T-helper 2 cell treated with Interferon-gamma antibody and Interleukin-4, amounts not matched to agents 100 ng/mL and 5 ng/mL, for 36 hours (primary cell): ENCODE measurements at regions not wholly inside any gene's neighbourhood (a gene's known extent, or its start where the extent isn't known, plus 50 kb on each side); places are given as distances from the start of the nearest gene placed in this dataset.
"Not testable (repeated sequence)": the region's sequence is repeated elsewhere in the genome, so short reads cannot be mapped to it uniquely, and the experiment has no call there.

ENCODE experiments used
- intact Hi-C: fragments of 100-400 bp; cut with micrococcal nuclease; formaldehyde crosslinking; loops from one replicate; pipeline ENCODE4 v1.15.1; 2023

GRCh38 chr21:18550361-18550760 is 146.8 kb upstream of the TMPRSS15 start:
- intact Hi-C loops = no loop called here

GRCh38 chr21:18553786-18554185 is 150.2 kb upstream of the TMPRSS15 start:
- intact Hi-C loops = no loop called here

- intact Hi-C loops = not testable (repeated sequence)
Observed at GRCh38 chr21:18567770-18568169, 164.2 kb upstream of the TMPRSS15 start.

GRCh38 chr21:18588001-18588662 is 184.5 kb upstream of the TMPRSS15 start:
- intact Hi-C loops = no loop called here

GRCh38 chr21:18601146-18601545 is 197.6 kb upstream of the TMPRSS15 start:
- intact Hi-C loops = no loop called here

GRCh38 chr21:18602711-18603110 is 199.1 kb upstream of the TMPRSS15 start:
- intact Hi-C loops = no loop called here

- intact Hi-C loops = no loop called here
Observed at GRCh38 chr21:18603261-18603660, 199.7 kb upstream of the TMPRSS15 start.

GRCh38 chr21:18603980-18604379 is 200.4 kb upstream of the TMPRSS15 start:
- intact Hi-C loops = no loop called here

- intact Hi-C loops = no loop called here
Observed at GRCh38 chr21:18608226-18608625, 204.6 kb upstream of the TMPRSS15 start.

GRCh38 chr21:18614303-18614702 is 210.7 kb upstream of the TMPRSS15 start:
- intact Hi-C loops = no loop called here

- intact Hi-C loops = no loop called here
Observed at GRCh38 chr21:18617291-18617690, 213.7 kb upstream of the TMPRSS15 start.

GRCh38 chr21:18620436-18620835 is 216.9 kb upstream of the TMPRSS15 start:
- intact Hi-C loops = no loop called here

GRCh38 chr21:18622383-18622782 is 218.8 kb upstream of the TMPRSS15 start:
- intact Hi-C loops = no loop called here

- intact Hi-C loops = no loop called here
Observed at GRCh38 chr21:18630446-18630845, 226.9 kb upstream of the TMPRSS15 start.

- intact Hi-C loops = no loop called here
Observed at GRCh38 chr21:18636897-18637296, 233.3 kb upstream of the TMPRSS15 start.

GRCh38 chr21:18646116-18646515 is 242.5 kb upstream of the TMPRSS15 start:
- intact Hi-C loops = no loop called here

- intact Hi-C loops = no loop called here
Observed at GRCh38 chr21:18655931-18656330, 252.3 kb upstream of the TMPRSS15 start.

GRCh38 chr21:18661842-18662241 is 258.3 kb upstream of the TMPRSS15 start:
- intact Hi-C loops = no loop called here

GRCh38 chr21:18663663-18664062 is 260.1 kb upstream of the TMPRSS15 start:
- intact Hi-C loops = no loop called here

- intact Hi-C loops = no loop called here
Observed at GRCh38 chr21:18666725-18667124, 263.1 kb upstream of the TMPRSS15 start.

- intact Hi-C loops = no loop called here
Observed at GRCh38 chr21:18673789-18674188, 270.2 kb upstream of the TMPRSS15 start.

GRCh38 chr21:18677632-18678031 is 274.0 kb upstream of the TMPRSS15 start:
- intact Hi-C loops = no loop called here

GRCh38 chr21:18705971-18706370 is 302.4 kb upstream of the TMPRSS15 start:
- intact Hi-C loops = no loop called here

- intact Hi-C loops = no loop called here
Observed at GRCh38 chr21:18711662-18712061, 308.1 kb upstream of the TMPRSS15 start.
